Tibial nerve (tissue), 4 donors: ENCODE measurements at regions not wholly inside any gene's neighbourhood (a gene's known extent, or its start where the extent isn't known, plus 50 kb on each side); places are given as distances from the start of the nearest gene placed in this dataset.

Source experiments
- DNase-seq, 2 donors: peaks; one replicate each; pipeline ENCODE4 v3.0.0-alpha.2; 2019; ENCODE audit warnings: low spot score in 2 of 2
- H3K27ac ChIP-seq, 4 donors: fragments of 200-600 bp; sonication (generic) in 3 of 4; one replicate each; pipeline ENCODE4 v1.5.1; 2017 to 2019; ENCODE audit warnings: mild to moderate bottlenecking in 1 of 4
- H3K27me3 ChIP-seq, 2 donors: fragments of 200-600 bp; sonication (generic) in 1 of 2; one replicate each; pipeline versions ENCODE4 v1.5.1 to v1.6.0; 2017 to 2019
- H3K36me3 ChIP-seq, 3 donors: fragments of 200-600 bp; sonication (generic); one replicate each; pipeline ENCODE4 v1.5.1; 2018 to 2019
- H3K4me1 ChIP-seq, 4 donors: fragments of 200-600 bp; sonication (generic) in 3 of 4; one replicate each; pipeline ENCODE4 v1.5.1; 2017 to 2019
- H3K4me3 ChIP-seq, 4 donors: fragments of 200-600 bp; sonication (generic) in 3 of 4; one replicate each; pipeline ENCODE4 v1.5.1; 2017 to 2019; ENCODE audit warnings: mild to moderate bottlenecking in 1 of 4, moderate library complexity in 1 of 4
- H3K9me3 ChIP-seq, 4 donors: fragments of 200-600 bp; sonication (generic) in 3 of 4; one replicate each; pipeline ENCODE4 v1.5.1; 2017 to 2019
- CTCF ChIP-seq, 5 experiments: fragments of 200-600 bp in 3 of 5; fragments of 450-650 bp in 2 of 5; sonication (generic) in 3 of 5; IDR thresholded peaks; one replicate each; pipeline ENCODE4 v1.5.1; 2016 to 2019; ENCODE audit warnings: antibody characterized with exemption in 5 of 5, mild to moderate bottlenecking in 3 of 5, moderate library complexity in 2 of 5
- EP300 ChIP-seq, 2 donors: sonication (generic); formaldehyde crosslinking; IDR thresholded peaks; one replicate each; pipeline ENCODE4 v1.6.1; 2017; ENCODE audit warnings: antibody characterized with exemption in 2 of 2, mild to moderate bottlenecking in 1 of 2
- POLR2A ChIP-seq, 2 donors: fragments of 450-650 bp; IDR thresholded peaks; one replicate each; pipeline ENCODE4 v1.6.1; 2017; ENCODE audit warnings: antibody characterized with exemption in 2 of 2, mild to moderate bottlenecking in 2 of 2, moderate library complexity in 2 of 2
- WGBS, 2 donors: methylation state at CpG; one replicate each; pipeline ENCODE4 v1.1.5; 2018; 5-methylcytosine and 5-hydroxymethylcytosine counted together

- Histone ChIP-seq H3K27ac (no peak overlapping the region), H3K9me3 (peaks cover 0 to 2% (median 0%) of the 10 kb centered on the region in 4 donors), H3K27me3 (no peaks in the 10 kb centered on the region), H3K36me3 (no peaks in the 10 kb centered on the region), H3K4me1 (no peaks in the 10 kb centered on the region), H3K4me3 (no peak overlapping the region)
- DNase-seq: no peak
- 69 to 75% methylated on average over 5 of the region's 5 CpGs for WGBS, 2 donors
- TF ChIP-seq CTCF (IDR thresholded peaks at IDR 0.05): no peak
These were observed 194.6 kb upstream of the SYT4 start for GRCh38 chr18:43471873-43472272.

- DNase-seq: no peak
- WGBS, 2 donors: 72 to 75% methylated on average over 3 of the region's 3 CpGs
- TF ChIP-seq CTCF (IDR thresholded peaks at IDR 0.05) (no peak), EP300 (IDR thresholded peaks at IDR 0.05) (no peak), POLR2A (IDR thresholded peaks at IDR 0.05) (no peak)
These were observed 203.8 kb upstream of the SYT4 start for GRCh38 chr18:43481069-43481468.

DNA sequence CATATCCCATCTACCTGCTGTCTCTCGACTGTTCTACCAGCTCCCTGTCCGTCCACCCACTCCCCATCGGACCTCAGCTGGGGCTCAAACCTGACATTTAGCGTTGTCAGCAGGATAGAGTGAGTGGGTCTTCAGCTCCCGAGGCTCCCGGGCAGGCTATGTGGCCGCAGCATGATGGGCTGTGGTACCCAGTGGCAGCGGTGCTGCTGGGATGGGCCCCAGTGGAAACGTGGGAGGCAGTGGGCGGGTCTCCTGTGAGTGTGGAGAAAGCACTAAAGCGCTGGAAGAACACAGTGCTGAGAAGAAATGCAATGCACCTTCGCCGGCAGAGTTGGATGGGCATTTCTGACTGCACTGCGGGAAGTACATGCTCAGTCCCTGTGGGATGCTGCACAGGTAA lies 204.8 kb upstream of the SYT4 start:
- Histone ChIP-seq H3K36me3 (no peaks in the 10 kb centered on the region), H3K4me1 (no peaks in the 10 kb centered on the region), H3K4me3 (no peak overlapping the region), H3K27ac (no peak overlapping the region), H3K27me3 (no peaks in the 10 kb centered on the region), H3K9me3 (peaks cover 0 to 3% (median 0%) of the 10 kb centered on the region in 4 donors)
- WGBS, 2 donors: 86 to 87% methylated on average over 14 of the region's 14 CpGs
- TF ChIP-seq POLR2A (IDR thresholded peaks at IDR 0.05) (no peak), CTCF (IDR thresholded peaks at IDR 0.05) (no peak), EP300 (IDR thresholded peaks at IDR 0.05) (no peak)
- DNase-seq: no peak

More at GRCh38 chr18:43481069-43481468, 203.8 kb upstream of the SYT4 start:
- H3K36me3 ChIP-seq: no peaks in the 10 kb centered on the region
- H3K27ac ChIP-seq: no peak overlapping the region
- no peaks in the 10 kb centered on the region for H3K27me3 ChIP-seq
- H3K9me3 ChIP-seq: no peaks in the 10 kb centered on the region
- H3K4me1 ChIP-seq: no peaks in the 10 kb centered on the region
- H3K4me3 ChIP-seq: no peak overlapping the region

GRCh38 chr18:43482600-43482999 lies 205.3 kb upstream of the SYT4 start:
- Histone ChIP-seq H3K4me1 (no peaks in the 10 kb centered on the region), H3K36me3 (no peaks in the 10 kb centered on the region), H3K4me3 (no peak overlapping the region), H3K27me3 (no peaks in the 10 kb centered on the region), H3K27ac (no peak overlapping the region), H3K9me3 (peaks cover 0 to 3% (median 0%) of the 10 kb centered on the region in 4 donors)
- DNase-seq: no peak
- WGBS, 2 donors: 84 to 90% methylated on average over 11 to 14 of the region's 14 CpGs
- TF ChIP-seq POLR2A (IDR thresholded peaks at IDR 0.05): no peak
- TF ChIP-seq EP300 (IDR thresholded peaks at IDR 0.05): no peak
- no peak for TF ChIP-seq CTCF (IDR thresholded peaks at IDR 0.05)

DNA sequence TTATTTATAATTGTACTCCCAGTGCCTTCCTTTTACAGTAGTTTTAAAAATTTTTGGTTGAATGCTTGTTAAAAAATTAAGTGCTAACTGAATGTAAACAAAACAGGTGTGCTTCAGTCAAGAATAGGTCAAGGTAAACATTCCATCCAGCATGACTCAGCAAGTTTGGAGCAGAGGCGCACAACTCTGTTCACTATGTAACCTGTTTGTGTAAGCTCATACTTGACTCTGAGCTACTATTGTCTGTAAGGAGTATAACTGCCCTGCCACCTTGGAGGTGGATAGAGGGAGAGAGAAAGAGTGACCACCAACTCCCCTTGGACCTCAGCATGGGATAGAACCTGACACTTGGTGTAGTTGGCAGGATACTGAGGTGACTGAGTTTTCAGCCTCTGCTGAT lies 207.4 kb upstream of the SYT4 start:
- Histone ChIP-seq H3K36me3 (no peaks in the 10 kb centered on the region), H3K27ac (no peak overlapping the region), H3K4me3 (no peak overlapping the region), H3K27me3 (no peaks in the 10 kb centered on the region), H3K4me1 (no peaks in the 10 kb centered on the region), H3K9me3 (peaks cover 0 to 3% (median 0%) of the 10 kb centered on the region in 4 donors)
- WGBS, 2 donors: 83 to 95% methylated on average over 1 of the region's 1 CpG
- DNase-seq: no peak
- no peak for TF ChIP-seq POLR2A (IDR thresholded peaks at IDR 0.05)
- TF ChIP-seq EP300 (IDR thresholded peaks at IDR 0.05): no peak
- no peak for TF ChIP-seq CTCF (IDR thresholded peaks at IDR 0.05)
